22Rv1 (cell line): ENCODE measurements at regions not wholly inside any gene's neighbourhood (a gene's known extent, or its start where the extent isn't known, plus 50 kb on each side); places are given as distances from the start of the nearest gene placed in this dataset.

Experiments used
- ZFX ChIP-seq: fragments of 450-650 bp; IDR thresholded peaks from 2 replicates; pipeline ENCODE4 v1.6.1; 2017; ENCODE audit warnings: antibody characterized with exemption, borderline replicate concordance
- TF ChIP-seq, protein P1 (sequence below): fragments of 450-650 bp; IDR thresholded peaks from 2 replicates; pipeline ENCODE4 v1.5.1; 2017; ENCODE audit warnings: mild to moderate bottlenecking

DNA sequence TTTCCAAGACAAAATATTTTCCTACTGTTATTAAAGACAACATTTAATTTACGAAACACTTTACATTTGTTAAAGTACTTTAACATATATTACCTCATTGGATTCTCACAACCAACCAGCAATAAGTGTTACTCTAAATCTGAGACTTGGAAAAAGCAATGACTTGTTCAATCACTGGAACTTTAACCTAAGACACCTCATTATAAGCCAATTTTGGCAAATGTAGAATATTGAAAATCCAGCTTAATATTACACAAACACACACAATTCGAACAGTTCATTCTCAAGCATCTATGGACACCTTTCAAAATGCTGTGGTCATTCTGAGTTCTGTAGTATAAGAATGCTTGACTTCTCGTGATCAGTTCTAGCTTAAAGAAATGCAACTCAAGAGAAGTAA lies 619.4 kb upstream of the CHAC2 start:
- TF ChIP-seq, protein P1, sequence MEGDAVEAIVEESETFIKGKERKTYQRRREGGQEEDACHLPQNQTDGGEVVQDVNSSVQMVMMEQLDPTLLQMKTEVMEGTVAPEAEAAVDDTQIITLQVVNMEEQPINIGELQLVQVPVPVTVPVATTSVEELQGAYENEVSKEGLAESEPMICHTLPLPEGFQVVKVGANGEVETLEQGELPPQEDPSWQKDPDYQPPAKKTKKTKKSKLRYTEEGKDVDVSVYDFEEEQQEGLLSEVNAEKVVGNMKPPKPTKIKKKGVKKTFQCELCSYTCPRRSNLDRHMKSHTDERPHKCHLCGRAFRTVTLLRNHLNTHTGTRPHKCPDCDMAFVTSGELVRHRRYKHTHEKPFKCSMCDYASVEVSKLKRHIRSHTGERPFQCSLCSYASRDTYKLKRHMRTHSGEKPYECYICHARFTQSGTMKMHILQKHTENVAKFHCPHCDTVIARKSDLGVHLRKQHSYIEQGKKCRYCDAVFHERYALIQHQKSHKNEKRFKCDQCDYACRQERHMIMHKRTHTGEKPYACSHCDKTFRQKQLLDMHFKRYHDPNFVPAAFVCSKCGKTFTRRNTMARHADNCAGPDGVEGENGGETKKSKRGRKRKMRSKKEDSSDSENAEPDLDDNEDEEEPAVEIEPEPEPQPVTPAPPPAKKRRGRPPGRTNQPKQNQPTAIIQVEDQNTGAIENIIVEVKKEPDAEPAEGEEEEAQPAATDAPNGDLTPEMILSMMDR: no peak
- no peak for TF ChIP-seq ZFX
